NCI-H1436 treated with DMSO at 0.1 percent for 48 hours (cell line): ENCODE measurements at regions not wholly inside any gene's neighbourhood (a gene's known extent, or its start where the extent isn't known, plus 50 kb on each side); places are given as distances from the start of the nearest gene placed in this dataset.

Experiments
- DNase-seq: peaks from one replicate; lab custom pipeline; 2025; lab: John Stamatoyannopoulos, UW

GRCh38 chr11:134533511-134533910 lies 121.5 kb upstream of the B3GAT1 start:
- DNase-seq = no peak

- no peak for DNase-seq
These were observed 120.9 kb upstream of the B3GAT1 start for GRCh38 chr11:134532921-134533421.

GRCh38 chr11:134532131-134532920 lies 120.3 kb upstream of the B3GAT1 start:
- DNase-seq = no peak

GRCh38 chr11:134531327-134532130 lies 119.5 kb upstream of the B3GAT1 start:
- DNase-seq = no peak

- no peak for DNase-seq
These were observed 118.7 kb upstream of the B3GAT1 start for GRCh38 chr11:134530636-134531326.

GRCh38 chr11:134529212-134530096 lies 117.4 kb upstream of the B3GAT1 start:
- DNase-seq = no peak

GRCh38 chr11:134528453-134528852 lies 116.4 kb upstream of the B3GAT1 start:
- DNase-seq = no peak

- no peak for DNase-seq
These were observed 115.6 kb upstream of the B3GAT1 start for GRCh38 chr11:134527382-134528243.

GRCh38 chr11:134524896-134525845 lies 113.1 kb upstream of the B3GAT1 start:
- no peak for DNase-seq

- no peak for DNase-seq
These were observed 112.2 kb upstream of the B3GAT1 start for GRCh38 chr11:134524201-134524600.

GRCh38 chr11:134522782-134523570 lies 110.9 kb upstream of the B3GAT1 start:
- no peak for DNase-seq

- no peak for DNase-seq
These were observed 109.6 kb upstream of the B3GAT1 start for GRCh38 chr11:134521452-134522289.

- DNase-seq = no peak
These were observed 109.0 kb upstream of the B3GAT1 start for GRCh38 chr11:134521001-134521400.

GRCh38 chr11:134519788-134520187 lies 107.7 kb upstream of the B3GAT1 start:
- DNase-seq = no peak

GRCh38 chr11:134519390-134519750 lies 107.3 kb upstream of the B3GAT1 start:
- no peak for DNase-seq

GRCh38 chr11:134518616-134519389 lies 106.8 kb upstream of the B3GAT1 start:
- no peak for DNase-seq
